ENCODE measurements at regions not wholly inside any gene's neighbourhood (a gene's known extent, or its start where the extent isn't known, plus 50 kb on each side); places are given as distances from the start of the nearest gene placed in this dataset.

GRCh38 chr14:50003213-50004021 is 110.5 kb downstream of the ARF6 start:
- Histone ChIP-seq H3K27ac (peak overlapping the region; percentile 92 to 98 (median 96)), H3K27me3 (no peaks in the 10 kb centered on the region), H3K4me3 (peak overlapping the region; percentile 33 to 67 (median 56)), H3K9me3 (no peaks in the 10 kb centered on the region), H3K4me1 (peaks cover 55 to 86% (median 57%) of the 10 kb centered on the region in 3 donors), H3K36me3 (no peaks in the 10 kb centered on the region)
- TF ChIP-seq POLR2A (IDR thresholded peaks at IDR 0.05) = peak in 2 of 4 donors; percentile 62 to 87
- TF ChIP-seq, protein P1, sequence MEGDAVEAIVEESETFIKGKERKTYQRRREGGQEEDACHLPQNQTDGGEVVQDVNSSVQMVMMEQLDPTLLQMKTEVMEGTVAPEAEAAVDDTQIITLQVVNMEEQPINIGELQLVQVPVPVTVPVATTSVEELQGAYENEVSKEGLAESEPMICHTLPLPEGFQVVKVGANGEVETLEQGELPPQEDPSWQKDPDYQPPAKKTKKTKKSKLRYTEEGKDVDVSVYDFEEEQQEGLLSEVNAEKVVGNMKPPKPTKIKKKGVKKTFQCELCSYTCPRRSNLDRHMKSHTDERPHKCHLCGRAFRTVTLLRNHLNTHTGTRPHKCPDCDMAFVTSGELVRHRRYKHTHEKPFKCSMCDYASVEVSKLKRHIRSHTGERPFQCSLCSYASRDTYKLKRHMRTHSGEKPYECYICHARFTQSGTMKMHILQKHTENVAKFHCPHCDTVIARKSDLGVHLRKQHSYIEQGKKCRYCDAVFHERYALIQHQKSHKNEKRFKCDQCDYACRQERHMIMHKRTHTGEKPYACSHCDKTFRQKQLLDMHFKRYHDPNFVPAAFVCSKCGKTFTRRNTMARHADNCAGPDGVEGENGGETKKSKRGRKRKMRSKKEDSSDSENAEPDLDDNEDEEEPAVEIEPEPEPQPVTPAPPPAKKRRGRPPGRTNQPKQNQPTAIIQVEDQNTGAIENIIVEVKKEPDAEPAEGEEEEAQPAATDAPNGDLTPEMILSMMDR (IDR thresholded peaks at IDR 0.05) = peak in 5 of 6 experiments; percentile 16 to 47 (median 34)
- intact Hi-C loops (cut with DNase I) = loop anchor here (5.0 kb wide), 1 partner anchor 111 kb away; the partner anchor contains the start of gene ARF6
- DNase-seq = peak; percentile 43
- 3 to 4% methylated on average over 16 to 27 of the region's 54 CpGs for WGBS, 2 donors

- no peak for TF ChIP-seq POLR2A (IDR thresholded peaks at IDR 0.05)
- TF ChIP-seq, protein P1 (IDR thresholded peaks at IDR 0.05) = no peak
Measured at GRCh38 chr14:50006141-50006540, 110.2 kb downstream of the VCPKMT start.

GRCh38 chr14:50007123-50007903 is 109.1 kb downstream of the VCPKMT start:
- peak overlapping the region; percentile 82 to 95 (median 88) for H3K27ac ChIP-seq
- H3K36me3 ChIP-seq = no peaks in the 10 kb centered on the region
- no peak overlapping the region for H3K4me3 ChIP-seq
- H3K9me3 ChIP-seq = no peaks in the 10 kb centered on the region
- peaks cover 23 to 70% (median 26%) of the 10 kb centered on the region in 3 donors for H3K4me1 ChIP-seq
- intact Hi-C loops (cut with DNase I) = no loop called here
- TF ChIP-seq, protein P1 (IDR thresholded peaks at IDR 0.05) = peak in 3 of 6 experiments; percentile 22 to 63 (median 34)
- TF ChIP-seq POLR2A (IDR thresholded peaks at IDR 0.05) = no peak
- no peaks in the 10 kb centered on the region for H3K27me3 ChIP-seq
- DNase-seq = no peak
- 55 to 70% methylated on average over 9 of the region's 9 CpGs for WGBS, 2 donors

More at GRCh38 chr14:50006141-50006540, 110.2 kb downstream of the VCPKMT start:
- Histone ChIP-seq H3K27ac (peak overlapping the region in 3 of 4 donors; percentile 15 to 95 (median 91)), H3K36me3 (no peaks in the 10 kb centered on the region), H3K4me1 (peaks cover 35 to 82% (median 37%) of the 10 kb centered on the region in 3 donors), H3K4me3 (no peak overlapping the region), H3K9me3 (no peaks in the 10 kb centered on the region), H3K27me3 (no peaks in the 10 kb centered on the region)
- 80 to 92% methylated on average over 4 of the region's 4 CpGs for WGBS, 2 donors
- no peak for DNase-seq
- intact Hi-C loops (cut with DNase I) = no loop called here

GRCh38 chr14:50008562-50008961 is 107.8 kb downstream of the VCPKMT start:
- no peaks in the 10 kb centered on the region for H3K36me3 ChIP-seq
- H3K27ac ChIP-seq = peak overlapping the region; percentile 41 to 95 (median 86)
- DNase-seq = no peak
- intact Hi-C loops (cut with DNase I) = no loop called here
- no peak overlapping the region for H3K4me3 ChIP-seq
- no peak for TF ChIP-seq POLR2A (IDR thresholded peaks at IDR 0.05)
- WGBS, 2 donors = 67 to 71% methylated on average over 1 to 2 of the region's 2 CpGs
- no peaks in the 10 kb centered on the region for H3K27me3 ChIP-seq
- no peaks in the 10 kb centered on the region for H3K9me3 ChIP-seq
- H3K4me1 ChIP-seq = peaks cover 15 to 62% (median 16%) of the 10 kb centered on the region in 3 donors

- Histone ChIP-seq H3K36me3 (no peaks in the 10 kb centered on the region), H3K9me3 (no peaks in the 10 kb centered on the region), H3K4me1 (peaks cover 11 to 58% (median 14%) of the 10 kb centered on the region in 3 donors), H3K4me3 (no peak overlapping the region), H3K27me3 (no peaks in the 10 kb centered on the region), H3K27ac (peak overlapping the region; percentile 41 to 95 (median 86))
- TF ChIP-seq, protein P1 (IDR thresholded peaks at IDR 0.05) = no peak
- TF ChIP-seq POLR2A (IDR thresholded peaks at IDR 0.05) = no peak
- no peak for DNase-seq
- intact Hi-C loops (cut with DNase I) = no loop called here
- WGBS, 2 donors = 76% methylated on average over 8 of the region's 8 CpGs
Measured at GRCh38 chr14:50008974-50009373, 107.4 kb downstream of the VCPKMT start.

Measured in esophagus squamous epithelium (tissue), 5 donors.